Central memory CD4-positive, alpha-beta T cell (primary cell): ENCODE measurements at regions not wholly inside any gene's neighbourhood (a gene's known extent, or its start where the extent isn't known, plus 50 kb on each side); places are given as distances from the start of the nearest gene placed in this dataset.

Experiments used
- DNase-seq: peaks from one replicate; pipeline ENCODE4 v3.0.0; 2022

GRCh38 chr10:131492211-131492857 is 180.8 kb upstream of the TCERG1L start:
- no peak for DNase-seq

DNA sequence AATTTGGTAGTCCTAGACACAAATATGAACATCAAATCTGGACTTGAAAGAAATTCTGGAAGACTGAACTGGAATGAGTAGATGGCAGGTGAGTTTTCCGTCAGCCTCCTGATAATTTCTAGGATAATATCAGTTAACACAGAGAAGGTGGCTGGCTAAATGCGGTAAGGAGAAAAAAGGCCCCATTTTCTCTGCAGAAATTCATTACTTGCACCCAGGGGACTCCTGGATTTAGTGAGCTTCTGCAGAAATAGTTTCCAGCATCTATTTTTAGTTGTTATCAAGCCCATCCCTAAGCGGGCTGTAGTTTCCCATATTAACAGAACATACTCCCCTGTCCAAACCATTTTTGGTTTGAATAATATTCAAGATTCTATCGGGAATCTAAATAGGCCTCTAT is 181.9 kb upstream of the TCERG1L start:
- DNase-seq = no peak

GRCh38 chr10:131494451-131494850 is 182.9 kb upstream of the TCERG1L start:
- DNase-seq = no peak

- no peak for DNase-seq
Measured at GRCh38 chr10:131495224-131495623, 183.7 kb upstream of the TCERG1L start.

- DNase-seq = no peak
Measured at GRCh38 chr10:131495892-131496291, 184.4 kb upstream of the TCERG1L start.

- no peak for DNase-seq
Measured at GRCh38 chr10:131496351-131497052, 185.0 kb upstream of the TCERG1L start.

- DNase-seq = no peak
Measured at GRCh38 chr10:131499566-131499965, 188.0 kb upstream of the TCERG1L start.

GRCh38 chr10:131500181-131500580 is 188.7 kb upstream of the TCERG1L start:
- DNase-seq = no peak

- no peak for DNase-seq
Measured at GRCh38 chr10:131500892-131501291, 189.4 kb upstream of the TCERG1L start.

DNA sequence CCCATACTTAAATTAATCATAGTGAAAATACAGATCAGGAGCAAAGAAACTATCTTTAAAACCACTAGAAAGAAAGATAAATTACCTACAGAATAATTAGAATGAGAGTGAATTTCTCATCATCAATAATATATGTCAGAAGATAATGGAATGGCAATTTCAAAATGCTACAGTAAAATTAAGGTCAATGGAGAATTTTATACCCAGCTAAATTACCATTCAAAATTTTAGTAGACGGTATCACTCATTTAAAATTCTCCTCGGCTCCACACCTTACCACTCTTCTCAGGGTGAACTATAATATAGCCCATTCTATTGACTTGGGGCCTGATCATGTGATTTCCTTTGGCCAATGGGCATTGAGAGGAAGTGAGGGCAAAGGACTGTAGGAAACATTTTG is 192.5 kb upstream of the TCERG1L start:
- DNase-seq = no peak

GRCh38 chr10:131511391-131511790 is 199.9 kb upstream of the TCERG1L start:
- DNase-seq = no peak

DNA sequence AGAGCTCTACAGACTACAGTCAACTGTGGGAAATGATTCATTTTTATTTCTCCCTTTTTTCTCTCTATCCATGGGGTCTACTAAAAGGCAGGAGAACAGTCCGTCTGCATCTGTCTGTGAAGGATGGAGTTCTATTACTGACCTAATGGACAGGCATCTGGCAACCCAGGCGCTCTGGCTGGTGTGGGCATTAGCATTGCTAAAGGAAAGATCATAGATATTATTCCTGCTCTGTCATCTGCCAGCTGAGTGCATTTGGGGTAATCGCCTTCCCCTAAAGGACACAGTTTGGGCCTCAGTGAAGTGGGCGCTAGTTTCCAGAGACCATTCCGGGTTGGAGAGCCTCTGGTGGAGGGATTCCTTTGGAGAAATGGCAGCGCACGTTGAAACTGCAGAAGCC is 201.3 kb upstream of the TCERG1L start:
- DNase-seq = no peak

GRCh38 chr10:131513445-131513844 is 201.9 kb upstream of the TCERG1L start:
- no peak for DNase-seq

DNA sequence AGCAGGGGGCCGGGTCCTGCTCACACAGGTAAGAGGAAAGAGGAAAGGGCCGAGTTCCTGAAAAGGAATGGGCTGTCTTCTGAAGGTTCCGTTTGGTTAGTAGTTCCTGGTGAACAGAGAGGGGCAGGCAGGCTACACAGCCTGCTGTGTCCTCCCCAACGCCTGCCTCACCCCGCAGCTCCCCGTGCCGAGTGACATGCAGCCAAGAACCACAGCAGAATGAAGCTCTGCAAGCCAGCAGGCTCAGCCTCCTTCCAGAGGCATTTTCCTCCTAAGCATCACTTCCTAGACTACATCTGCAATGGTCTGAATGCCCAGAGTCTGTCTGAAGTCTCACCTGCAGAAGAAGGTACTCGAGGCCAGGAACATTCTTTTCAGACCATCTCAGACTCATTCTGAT is 202.4 kb upstream of the TCERG1L start:
- no peak for DNase-seq

DNA sequence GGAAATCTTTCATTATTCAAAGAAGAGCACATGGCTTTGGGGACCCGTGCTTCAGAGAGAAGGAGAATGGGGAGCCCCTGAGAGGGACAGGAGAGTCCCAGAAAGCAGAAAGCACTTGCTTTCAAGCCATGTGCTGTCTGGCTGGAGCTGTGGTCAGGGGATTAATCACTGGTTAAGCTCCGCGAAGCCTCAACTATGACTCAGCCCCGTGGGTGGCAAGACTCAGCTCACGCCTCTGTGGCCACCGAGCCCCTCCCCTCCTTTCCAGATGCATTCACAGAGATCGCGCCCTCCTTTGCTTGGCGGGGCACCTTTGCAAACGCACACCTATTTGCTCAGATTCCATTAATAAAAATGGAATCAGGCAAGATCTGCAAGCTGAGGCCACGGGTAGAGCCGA is 202.9 kb upstream of the TCERG1L start:
- DNase-seq = no peak

DNA sequence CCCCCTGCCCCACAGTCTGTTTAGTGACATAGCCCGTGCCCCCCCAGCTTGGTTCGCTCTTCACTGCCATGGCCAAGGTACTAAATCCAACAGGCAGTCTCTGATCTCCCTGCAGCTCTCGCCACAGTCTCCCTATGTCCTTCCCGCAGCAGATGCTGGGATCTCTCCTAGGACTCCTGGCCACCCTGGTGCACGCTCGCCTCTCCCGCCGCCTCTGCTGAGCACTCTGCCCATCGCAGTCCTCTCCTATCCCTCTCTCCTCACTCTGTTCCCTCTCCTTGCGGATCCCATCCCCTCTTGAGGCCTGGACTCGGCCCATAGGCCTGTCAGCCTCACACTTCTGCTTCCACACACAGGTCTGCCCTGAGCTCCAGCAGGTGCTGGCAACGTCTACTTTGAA is 204.8 kb upstream of the TCERG1L start:
- DNase-seq = no peak

DNA sequence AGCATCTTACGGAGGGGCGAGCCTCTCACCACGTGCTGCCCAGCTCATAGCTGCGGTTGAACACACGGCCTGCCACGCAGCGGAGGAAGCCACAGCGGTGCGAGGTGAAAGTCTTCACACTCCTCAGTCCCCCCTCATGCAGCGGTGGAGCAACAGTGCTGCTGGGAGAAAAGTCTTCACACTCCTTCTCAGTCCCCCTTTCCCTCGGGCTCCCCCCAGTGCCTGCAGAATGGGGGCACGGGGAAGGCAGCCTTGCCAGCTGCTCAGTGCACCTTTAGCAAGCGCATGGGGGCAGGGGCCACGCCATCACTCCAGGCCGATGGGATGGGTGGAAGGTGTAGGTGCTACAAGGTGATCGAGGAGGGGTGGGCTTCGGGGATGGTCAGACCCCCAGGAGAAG is 206.3 kb upstream of the TCERG1L start:
- no peak for DNase-seq

DNA sequence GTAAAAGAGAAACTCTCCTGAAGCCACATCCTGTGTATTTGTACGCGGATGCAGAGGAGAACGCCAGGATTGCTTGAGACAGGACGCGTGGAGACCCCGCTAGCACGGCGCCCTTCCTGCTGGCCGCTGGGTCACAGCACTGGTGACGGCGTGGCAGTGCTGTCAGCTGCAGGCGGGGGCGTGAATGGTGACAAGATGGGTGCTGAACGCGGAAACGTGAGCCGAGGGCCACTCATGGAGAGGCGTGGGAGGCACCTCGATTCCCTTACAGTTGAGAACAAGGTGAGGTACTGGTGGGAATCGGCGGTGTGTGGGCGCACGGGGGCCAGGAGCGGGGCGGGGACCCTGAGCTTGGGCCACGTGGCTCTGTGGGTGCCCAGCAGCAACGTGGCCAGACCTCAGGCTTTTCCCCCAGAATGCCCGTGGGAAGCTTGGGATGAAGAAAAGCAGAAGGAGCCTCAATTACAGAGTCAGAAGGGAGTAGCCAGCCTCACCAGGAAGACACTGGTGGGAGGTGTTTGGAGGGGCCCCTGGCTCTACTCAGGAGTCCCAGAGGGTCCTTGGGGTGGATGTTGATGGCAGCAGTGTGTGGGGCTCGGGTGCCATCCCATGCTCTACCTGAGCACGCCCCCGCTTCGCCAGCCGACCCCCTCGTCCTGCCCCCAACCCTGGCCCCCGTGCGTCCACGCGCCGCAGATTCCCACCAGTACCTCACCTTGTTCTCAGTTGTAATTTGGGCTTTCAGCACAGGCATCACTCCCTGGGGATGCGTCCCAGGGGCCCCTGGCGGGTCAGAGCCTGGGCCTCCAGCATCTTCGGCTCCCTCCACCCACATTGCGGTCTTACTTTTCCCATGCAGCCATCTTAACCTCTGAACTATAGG is 208.4 kb upstream of the TCERG1L start:
- no peak for DNase-seq

GRCh38 chr10:131531265-131532190 is 220.0 kb upstream of the TCERG1L start:
- no peak for DNase-seq

- DNase-seq = no peak
Measured at GRCh38 chr10:131532291-131532690, 220.8 kb upstream of the TCERG1L start.

DNA sequence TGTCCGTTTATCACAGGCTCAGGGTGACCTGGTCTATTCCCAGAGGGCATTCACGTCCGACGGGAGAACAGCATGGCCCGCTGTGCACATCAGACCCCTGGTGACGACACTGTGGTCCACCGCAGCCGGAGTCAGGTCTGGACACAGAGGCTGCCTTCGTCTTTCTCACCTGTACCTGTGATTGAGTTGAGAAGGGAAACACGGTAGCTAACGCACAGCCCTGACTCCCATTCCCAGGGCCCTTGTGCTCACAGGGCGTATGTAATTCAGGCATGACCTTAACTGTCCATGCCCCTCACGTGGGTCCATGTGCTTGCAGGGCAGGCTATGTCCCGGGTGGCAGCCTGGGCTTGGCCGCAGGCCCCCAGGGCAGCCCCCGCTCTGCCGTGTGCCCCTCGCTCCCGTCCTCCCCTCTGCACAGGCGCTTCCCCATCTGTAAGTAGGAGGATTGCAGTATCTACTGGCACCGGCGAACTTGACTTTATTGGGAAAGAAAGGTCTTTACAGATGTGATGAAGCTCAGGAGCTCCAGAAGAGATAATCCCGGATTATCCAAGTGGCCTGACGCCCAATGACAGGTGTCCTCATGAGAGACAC is 221.3 kb upstream of the TCERG1L start:
- DNase-seq = no peak

GRCh38 chr10:131533846-131534526 is 222.5 kb upstream of the TCERG1L start:
- no peak for DNase-seq
